ENCODE measurements at regions not wholly inside any gene's neighbourhood (a gene's known extent, or its start where the extent isn't known, plus 50 kb on each side); places are given as distances from the start of the nearest gene placed in this dataset.

- TF ChIP-seq CTCF (conservative IDR thresholded peaks at IDR 0.05; ENCODE audit: low read depth in 2 of 2) (no peak), POLR2AphosphoS5 (IDR thresholded peaks at IDR 0.05; ENCODE audit: low read depth) (no peak), EZH2 (IDR thresholded peaks at IDR 0.05; ENCODE audit: low read depth, unreplicated experiment) (no peak), NANOG (IDR thresholded peaks at IDR 0.05; ENCODE audit: borderline replicate concordance) (no peak), CREB1 (CRISPR knock-in tag; IDR thresholded peaks at IDR 0.05; ENCODE audit: low read depth) (no peak), EZH2phosphoT487 (IDR thresholded peaks at IDR 0.05; ENCODE audit: unreplicated experiment) (no peak), ETS1 (IDR thresholded peaks at IDR 0.05) (no peak), JUNB (IDR thresholded peaks at IDR 0.05; ENCODE audit: unreplicated experiment) (no peak), ZNF331 (CRISPR knock-in tag; IDR thresholded peaks at IDR 0.05; ENCODE audit: low read depth) (no peak), STAT1 (IDR thresholded peaks at IDR 0.05; ENCODE audit: unreplicated experiment) (no peak), REST (IDR thresholded peaks at IDR 0.05; ENCODE audit: unreplicated experiment) (no peak)
Observed at GRCh38 chr5:38060354-38060753, 198.0 kb upstream of the EGFLAM start.
